Suppressor macrophage treated with lipopolysaccharide for 4 hours (primary cell): ENCODE measurements at regions not wholly inside any gene's neighbourhood (a gene's known extent, or its start where the extent isn't known, plus 50 kb on each side); places are given as distances from the start of the nearest gene placed in this dataset.
"Not testable (repeated sequence)": the region's sequence is repeated elsewhere in the genome, so short reads cannot be mapped to it uniquely, and the experiment has no call there.

Experiments
- DNase-seq: peaks from one replicate; pipeline ENCODE4 v3.0.0-alpha.2; 2020

DNA sequence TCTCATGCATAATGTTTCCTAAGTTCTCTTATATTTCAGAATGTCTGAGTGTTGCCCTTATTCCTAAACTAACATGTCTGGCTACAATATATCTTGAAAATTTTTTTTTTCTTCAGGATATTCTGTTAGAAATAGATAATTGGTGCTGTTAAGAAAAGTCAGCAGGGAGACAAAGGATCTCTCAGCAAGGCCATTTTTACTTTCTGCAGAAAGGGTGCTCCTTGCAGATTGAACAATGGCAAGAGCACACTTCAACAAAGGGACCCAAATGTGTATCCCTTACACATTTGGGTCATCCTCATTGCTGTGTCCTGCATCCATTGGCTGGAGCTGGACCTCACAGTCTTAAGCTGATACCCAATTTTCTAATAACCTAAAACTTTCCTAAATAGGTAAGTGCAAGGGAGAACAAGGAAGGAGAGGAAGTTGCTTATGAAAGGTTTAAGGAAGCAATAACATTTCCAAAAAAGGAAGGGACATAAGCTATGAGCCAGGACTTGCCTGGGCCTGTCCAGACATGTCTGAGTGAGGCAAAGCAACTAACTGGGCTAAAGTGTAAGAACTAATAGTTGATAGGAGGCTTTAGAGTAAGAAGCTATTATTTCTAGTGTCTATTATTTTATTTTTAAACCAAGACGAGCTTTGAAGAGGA is 429.6 kb downstream of the BCKDHB start:
- no peak for DNase-seq

GRCh38 chr6:80531681-80532619 is 425.5 kb downstream of the BCKDHB start:
- DNase-seq: no peak

- no peak for DNase-seq
These were observed 423.6 kb downstream of the BCKDHB start for GRCh38 chr6:80530103-80530502.

- no peak for DNase-seq
These were observed 421.6 kb downstream of the BCKDHB start for GRCh38 chr6:80528115-80528514.

- DNase-seq: no peak
These were observed 421.1 kb downstream of the BCKDHB start for GRCh38 chr6:80527552-80528052.

GRCh38 chr6:80523531-80523997 is 417.1 kb downstream of the BCKDHB start:
- no peak for DNase-seq

GRCh38 chr6:80523010-80523409 is 416.5 kb downstream of the BCKDHB start:
- DNase-seq: no peak

DNA sequence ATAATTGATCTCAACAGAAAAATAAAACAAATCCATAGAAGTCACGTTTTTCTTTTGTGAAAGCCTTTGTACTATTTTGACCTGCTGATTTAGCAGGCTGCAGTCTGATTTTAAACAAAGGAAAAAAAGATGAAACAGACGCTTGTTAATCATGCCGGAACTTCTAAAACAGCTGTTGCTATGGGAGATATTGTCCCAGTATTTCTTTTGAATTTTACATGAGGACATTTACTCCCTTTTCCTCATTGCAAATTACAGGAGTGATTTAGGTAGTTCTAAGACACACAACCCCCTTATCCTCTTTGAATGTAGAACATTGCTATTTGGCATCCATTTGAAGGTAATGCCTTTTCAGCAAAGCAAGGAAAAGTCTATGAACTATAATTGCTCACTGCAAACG is 416.1 kb downstream of the BCKDHB start:
- DNase-seq: no peak

GRCh38 chr6:80519811-80520594 is 413.5 kb downstream of the BCKDHB start:
- DNase-seq: no peak

DNA sequence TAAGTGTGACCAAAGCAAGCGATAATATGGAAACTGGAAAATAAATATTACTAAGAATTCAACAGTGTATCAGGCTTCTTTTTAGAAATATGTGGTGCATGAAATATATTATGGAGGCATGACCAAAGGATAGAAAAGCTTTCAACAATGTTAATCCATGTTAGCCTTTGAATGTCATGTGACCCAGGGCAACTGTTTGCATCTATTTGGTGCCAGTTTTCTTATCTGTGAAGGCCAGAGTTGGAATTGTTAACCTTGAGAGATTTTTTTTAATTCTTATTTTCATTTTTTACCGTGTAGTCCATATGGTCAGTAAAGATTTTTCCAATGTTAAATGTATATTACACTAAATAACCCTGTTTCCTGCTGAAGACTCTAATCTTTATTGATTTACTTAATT is 411.1 kb downstream of the BCKDHB start:
- no peak for DNase-seq

DNA sequence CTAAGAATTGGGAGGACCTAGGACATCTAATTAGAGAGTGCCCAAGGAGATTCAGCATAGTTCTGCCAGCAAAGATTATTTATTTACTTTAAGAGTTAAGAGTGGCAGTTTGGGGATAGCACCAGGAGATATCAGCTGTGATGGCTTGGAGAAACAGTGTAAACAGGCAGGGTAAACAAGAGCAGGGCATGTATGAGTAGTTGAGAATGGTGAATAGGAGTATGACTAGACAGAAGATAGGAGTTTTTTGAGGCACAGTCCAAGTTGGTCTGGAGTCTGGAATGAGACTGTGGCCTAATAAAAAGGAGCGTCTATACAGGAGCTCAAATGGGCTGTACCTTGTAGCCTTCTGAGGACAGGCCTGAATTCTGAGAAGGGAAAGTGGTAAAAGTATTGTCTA is 404.1 kb downstream of the BCKDHB start:
- not testable (repeated sequence) for DNase-seq

DNA sequence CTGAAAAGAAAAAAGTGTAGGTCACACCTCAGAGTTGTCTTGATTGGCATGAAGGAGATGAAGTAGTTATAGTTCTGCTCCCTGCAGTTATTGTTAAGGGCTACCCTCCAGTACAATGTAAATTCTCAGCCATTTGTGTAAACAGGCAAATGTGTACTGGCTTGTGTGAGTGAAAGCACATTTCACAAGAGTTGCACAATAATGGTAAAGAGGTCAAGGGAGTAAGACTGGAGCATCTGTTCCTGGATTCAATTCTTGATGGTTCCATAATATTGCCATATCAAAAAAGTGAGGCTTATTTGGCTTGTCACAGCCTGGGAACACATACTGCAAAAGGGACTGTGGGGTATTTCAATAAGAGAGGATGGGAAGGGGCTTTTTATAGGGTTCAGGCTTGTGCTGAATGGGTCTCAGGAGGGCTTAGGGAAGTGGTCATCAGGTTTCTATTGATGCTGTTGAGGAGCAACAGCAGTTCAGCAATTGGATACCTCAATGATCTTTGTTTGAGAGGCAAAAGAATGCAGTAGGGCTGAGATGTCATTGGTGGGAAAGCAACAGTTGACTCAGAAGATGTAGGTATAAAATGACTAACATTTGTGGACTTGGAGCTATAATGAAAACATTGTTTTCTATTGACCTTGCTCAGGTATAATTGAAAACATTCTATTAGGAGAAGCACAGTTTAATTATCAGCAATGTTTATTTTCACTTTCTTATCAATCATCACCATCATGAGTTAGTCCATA is 402.6 kb downstream of the BCKDHB start:
- no peak for DNase-seq

- no peak for DNase-seq
These were observed 398.4 kb downstream of the BCKDHB start for GRCh38 chr6:80504882-80505281.

DNA sequence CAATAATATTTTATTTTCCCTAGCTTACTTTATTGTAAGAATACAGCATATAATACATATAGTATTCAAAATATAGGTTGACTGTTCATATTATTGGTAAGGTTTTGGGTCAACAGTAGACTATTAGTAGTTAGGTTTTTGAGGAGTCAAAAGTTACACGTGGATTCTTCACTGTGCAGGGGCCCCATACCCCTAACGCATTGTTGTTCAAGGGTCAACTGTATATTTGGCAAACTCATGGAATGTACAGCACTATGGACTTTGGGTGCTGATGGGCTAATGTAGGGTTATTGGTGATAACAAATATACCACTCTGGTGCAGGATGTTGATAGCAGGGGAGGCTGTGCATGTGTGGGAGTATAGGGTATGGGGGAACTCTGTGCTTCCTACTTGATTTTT is 397.2 kb downstream of the BCKDHB start:
- DNase-seq: no peak

GRCh38 chr6:80502871-80503270 is 396.4 kb downstream of the BCKDHB start:
- no peak for DNase-seq

- no peak for DNase-seq
These were observed 395.2 kb downstream of the BCKDHB start for GRCh38 chr6:80501636-80502035.

- DNase-seq: not testable (repeated sequence)
These were observed 391.4 kb downstream of the BCKDHB start for GRCh38 chr6:80497696-80498486.

GRCh38 chr6:80489911-80490635 is 383.6 kb downstream of the BCKDHB start:
- no peak for DNase-seq

GRCh38 chr6:80488190-80488589 is 381.7 kb downstream of the BCKDHB start:
- DNase-seq: no peak

DNA sequence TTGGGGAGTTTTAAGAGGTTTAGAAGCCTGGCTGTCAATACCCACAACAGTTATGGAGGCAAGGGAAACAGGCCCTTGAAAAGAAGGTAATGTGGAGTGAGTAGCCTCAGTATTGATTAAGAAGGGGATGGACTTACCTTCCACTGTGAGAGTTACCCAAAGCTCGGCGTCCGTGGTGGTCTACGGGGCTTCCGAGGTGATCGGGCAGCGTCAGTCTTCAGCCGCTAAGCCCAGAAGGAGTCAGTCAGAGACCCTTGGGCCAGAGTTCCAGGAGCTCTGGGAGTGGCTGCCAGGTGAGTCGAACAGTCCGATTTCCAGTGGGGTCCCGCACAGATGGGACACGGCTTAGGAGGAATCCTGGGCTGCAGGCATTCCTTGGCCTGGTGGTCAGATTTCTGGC is 379.0 kb downstream of the BCKDHB start:
- DNase-seq: not testable (repeated sequence)

GRCh38 chr6:80482056-80482455 is 375.6 kb downstream of the BCKDHB start:
- no peak for DNase-seq
